ENCODE measurements at regions not wholly inside any gene's neighbourhood (a gene's known extent, or its start where the extent isn't known, plus 50 kb on each side); places are given as distances from the start of the nearest gene placed in this dataset.

DNA sequence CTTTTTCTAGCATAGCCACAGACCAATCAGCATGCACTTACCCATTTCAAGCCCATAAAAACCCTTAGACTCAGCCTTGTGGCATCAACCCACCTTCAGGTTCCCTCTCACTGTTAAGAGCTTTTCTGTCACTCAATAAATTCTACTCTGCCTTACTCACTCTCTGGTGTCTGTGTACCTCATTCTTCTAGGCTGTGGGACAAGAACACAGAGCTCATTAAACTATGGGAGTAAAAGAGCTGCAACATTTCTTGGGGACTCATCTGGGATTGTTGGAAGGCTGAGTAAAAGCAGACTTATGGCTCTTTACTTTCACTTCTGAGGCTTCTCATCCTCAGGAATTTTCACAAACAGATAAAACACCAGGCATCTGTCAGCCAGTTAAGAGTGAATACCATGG lies 879.3 kb downstream of the ROBO2 start:
- Histone ChIP-seq H3K9ac (ENCODE audit: low read depth, low read length) (no peak overlapping the region), H3K4me1 (ENCODE audit: insufficient read depth, low read length) (no peaks in the 10 kb centered on the region; the same call in 1 of the 2 replicates), H3K9me3 (ENCODE audit: insufficient read depth, low read depth, low read length) (peaks cover 34% of the 10 kb centered on the region), H3K27me3 (ENCODE audit: insufficient read depth, low read length) (no peaks in the 10 kb centered on the region), H3K27ac (ENCODE audit: low read length) (no peak overlapping the region), H3K4me3 (ENCODE audit: low read length) (no peak overlapping the region), H3K36me3 (ENCODE audit: insufficient read depth, low read depth, low read length) (0 out of 2 replicates have a peak, but pooled peaks cover 5% of the 10 kb centered on the region)

DNA sequence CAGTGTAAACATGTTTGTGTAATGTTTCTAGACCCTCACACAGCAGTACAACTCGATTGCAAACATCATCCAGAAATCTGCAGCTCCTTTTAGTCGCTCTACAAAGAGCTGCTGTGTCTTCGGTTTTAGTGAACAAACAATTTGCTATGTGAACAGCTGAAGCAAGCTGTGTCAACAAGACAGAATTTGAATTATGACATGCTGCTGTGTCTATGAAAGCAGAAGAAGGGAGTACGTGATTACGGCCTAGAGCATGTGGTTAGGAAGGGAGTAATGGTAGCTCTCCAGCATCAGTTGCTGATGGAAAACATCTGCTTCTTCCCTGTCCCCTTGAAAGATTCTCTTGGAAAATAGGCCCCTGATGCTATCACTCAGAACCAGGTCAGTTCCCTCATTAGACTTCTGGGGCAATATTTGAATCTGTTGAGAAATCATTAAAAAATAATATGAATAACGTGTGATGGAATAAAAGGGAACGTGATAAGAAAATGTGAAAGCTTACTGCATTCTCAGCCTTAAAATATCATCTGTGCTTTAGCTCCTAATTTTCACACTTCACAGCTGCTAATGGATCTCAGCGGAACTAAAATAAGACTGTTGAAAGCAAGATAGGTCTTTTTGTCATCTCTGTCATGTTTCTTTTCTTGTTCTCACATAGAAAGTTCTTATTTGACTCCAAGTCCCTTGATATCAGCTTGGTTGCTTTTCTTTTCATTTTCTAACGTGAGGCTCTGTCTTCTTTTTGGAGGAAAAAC lies 891.5 kb downstream of the ROBO2 start:
- Histone ChIP-seq H3K36me3 (ENCODE audit: insufficient read depth, low read depth, low read length) (no peaks in the 10 kb centered on the region), H3K4me1 (ENCODE audit: insufficient read depth, low read length) (no peaks in the 10 kb centered on the region)

DNA sequence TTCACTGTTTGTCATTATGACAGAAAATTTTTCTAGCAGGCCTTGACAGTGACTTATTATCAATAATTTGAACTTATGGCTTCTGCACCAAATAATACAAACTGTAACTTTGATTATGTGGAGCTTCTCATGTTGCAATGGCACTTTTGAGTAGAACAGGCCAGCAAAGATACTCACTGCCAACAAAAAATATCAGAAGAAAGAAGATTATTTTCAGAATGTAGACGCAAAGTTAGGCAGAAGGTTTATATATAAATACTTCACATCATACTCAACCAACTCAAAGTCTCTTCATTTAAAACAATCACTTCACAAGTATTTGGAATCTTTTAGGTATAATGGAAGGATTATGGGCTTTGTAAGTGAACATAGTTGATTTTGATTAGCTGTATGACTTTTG lies 893.0 kb downstream of the ROBO2 start:
- Histone ChIP-seq H3K27ac (ENCODE audit: low read length) (no peak overlapping the region), H3K4me1 (ENCODE audit: insufficient read depth, low read length) (no peaks in the 10 kb centered on the region), H3K36me3 (ENCODE audit: insufficient read depth, low read depth, low read length) (no peaks in the 10 kb centered on the region), H3K4me3 (ENCODE audit: low read length) (no peak overlapping the region), H3K9me3 (ENCODE audit: insufficient read depth, low read depth, low read length) (no peaks in the 10 kb centered on the region), H3K9ac (ENCODE audit: low read depth, low read length) (no peak overlapping the region), H3K27me3 (ENCODE audit: insufficient read depth, low read length) (no peaks in the 10 kb centered on the region)

More for the DNA sequence above, 891.5 kb downstream of the ROBO2 start:
- Histone ChIP-seq H3K4me3 (ENCODE audit: low read length) (no peak overlapping the region), H3K27ac (ENCODE audit: low read length) (no peak overlapping the region), H3K9ac (ENCODE audit: low read depth, low read length) (no peak overlapping the region), H3K9me3 (ENCODE audit: insufficient read depth, low read depth, low read length) (no peaks in the 10 kb centered on the region), H3K27me3 (ENCODE audit: insufficient read depth, low read length) (no peaks in the 10 kb centered on the region)

DNA sequence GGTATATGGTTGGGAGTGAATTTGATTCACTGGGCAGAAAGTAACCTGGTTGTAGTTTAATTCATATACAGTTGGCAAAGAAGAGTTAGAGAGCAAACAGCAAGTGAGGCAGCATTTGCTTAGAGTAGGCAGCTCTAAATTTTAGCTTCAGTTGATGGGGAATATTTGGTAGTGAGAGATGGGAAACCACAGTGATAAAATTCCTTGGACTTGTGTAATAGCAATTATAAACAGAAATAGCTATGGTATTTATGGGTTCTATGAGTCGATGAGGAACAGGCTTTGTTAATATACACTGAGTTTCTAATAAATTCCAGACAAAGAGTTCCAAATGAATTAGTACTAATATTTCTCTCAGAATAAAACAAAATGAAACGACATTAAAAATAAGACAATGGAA lies 894.0 kb downstream of the ROBO2 start:
- Histone ChIP-seq H3K27ac (ENCODE audit: low read length) (no peak overlapping the region), H3K36me3 (ENCODE audit: insufficient read depth, low read depth, low read length) (no peaks in the 10 kb centered on the region), H3K9me3 (ENCODE audit: insufficient read depth, low read depth, low read length) (no peaks in the 10 kb centered on the region), H3K4me3 (ENCODE audit: low read length) (no peak overlapping the region), H3K27me3 (ENCODE audit: insufficient read depth, low read length) (no peaks in the 10 kb centered on the region), H3K4me1 (ENCODE audit: insufficient read depth, low read length) (no peaks in the 10 kb centered on the region), H3K9ac (ENCODE audit: low read depth, low read length) (no peak overlapping the region)

DNA sequence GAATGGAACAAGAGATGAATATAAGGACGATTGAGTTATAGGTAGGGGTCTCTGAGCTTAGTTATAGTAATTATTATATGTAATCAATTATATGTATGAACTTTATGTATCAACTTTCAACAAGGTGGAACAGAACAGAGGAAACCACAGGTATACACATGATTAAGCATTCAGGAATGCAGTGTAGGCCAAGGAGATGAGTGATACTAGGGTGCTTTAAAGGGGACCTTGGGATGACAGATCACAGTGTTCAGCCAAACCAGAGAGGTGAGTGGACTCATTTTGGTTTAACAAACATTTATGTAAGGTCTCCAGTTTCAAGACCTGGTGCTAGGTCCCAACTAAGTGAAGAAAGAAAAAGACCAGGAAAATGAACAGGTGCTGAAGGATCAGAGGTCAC lies 895.5 kb downstream of the ROBO2 start:
- no peak overlapping the region for H3K27ac ChIP-seq (ENCODE audit: low read length)
- no peaks in the 10 kb centered on the region for H3K27me3 ChIP-seq (ENCODE audit: insufficient read depth, low read length)
- H3K9ac ChIP-seq (ENCODE audit: low read depth, low read length), result no peak overlapping the region
- H3K4me1 ChIP-seq (ENCODE audit: insufficient read depth, low read length), result no peaks in the 10 kb centered on the region
- no peak overlapping the region for H3K4me3 ChIP-seq (ENCODE audit: low read length)
- no peaks in the 10 kb centered on the region for H3K9me3 ChIP-seq (ENCODE audit: insufficient read depth, low read depth, low read length)
- H3K36me3 ChIP-seq (ENCODE audit: insufficient read depth, low read depth, low read length), result no peaks in the 10 kb centered on the region

DNA sequence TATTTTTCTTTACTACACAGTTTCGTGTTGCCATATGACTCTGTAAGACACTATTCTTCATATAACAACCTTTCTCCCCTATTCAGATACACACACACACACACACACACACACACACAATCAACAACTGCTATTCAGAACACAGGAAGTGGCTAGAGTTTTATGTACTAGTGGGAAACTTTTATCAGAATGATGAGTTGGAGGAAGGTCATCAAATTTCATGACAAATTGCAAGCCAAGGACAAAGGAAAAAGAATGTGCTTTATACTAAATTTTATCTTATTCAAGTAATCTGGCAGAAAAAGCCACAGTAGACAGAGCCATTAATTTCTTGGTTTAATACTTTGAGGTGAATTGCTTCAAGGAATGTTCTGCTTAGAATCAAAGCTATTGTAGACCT lies 899.8 kb downstream of the ROBO2 start:
- no peak overlapping the region for H3K9ac ChIP-seq (ENCODE audit: low read depth, low read length)
- H3K27ac ChIP-seq (ENCODE audit: low read length), result no peak overlapping the region
- no peak overlapping the region for H3K4me3 ChIP-seq (ENCODE audit: low read length)
- no peaks in the 10 kb centered on the region for H3K36me3 ChIP-seq (ENCODE audit: insufficient read depth, low read depth, low read length)
- H3K27me3 ChIP-seq (ENCODE audit: insufficient read depth, low read length), result no peaks in the 10 kb centered on the region
- no peaks in the 10 kb centered on the region for H3K4me1 ChIP-seq (ENCODE audit: insufficient read depth, low read length)
- no peaks in the 10 kb centered on the region for H3K9me3 ChIP-seq (ENCODE audit: insufficient read depth, low read depth, low read length)

DNA sequence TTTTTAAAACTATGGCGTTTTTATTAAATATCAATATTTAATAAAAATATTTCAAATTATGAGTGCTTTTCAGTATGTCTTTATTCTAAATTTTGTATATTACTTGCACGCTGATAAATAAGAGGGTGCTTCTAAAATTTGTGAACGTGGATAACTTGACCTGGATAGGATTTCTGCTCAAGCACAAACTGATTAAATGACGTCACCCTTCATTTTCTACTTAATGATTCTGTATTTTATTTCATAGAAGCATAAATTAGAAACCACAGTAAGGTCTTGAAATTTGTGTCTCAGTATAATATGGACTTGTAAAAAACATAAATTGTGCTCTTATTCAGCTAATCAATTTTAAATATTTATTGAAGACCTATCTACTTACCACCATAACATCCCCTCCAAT lies 903.7 kb downstream of the ROBO2 start:
- H3K4me1 ChIP-seq (ENCODE audit: insufficient read depth, low read length), result no peaks in the 10 kb centered on the region
- H3K36me3 ChIP-seq (ENCODE audit: insufficient read depth, low read depth, low read length), result no peaks in the 10 kb centered on the region
- H3K4me3 ChIP-seq (ENCODE audit: low read length), result no peak overlapping the region
- no peak overlapping the region for H3K27ac ChIP-seq (ENCODE audit: low read length)
- H3K9me3 ChIP-seq (ENCODE audit: insufficient read depth, low read depth, low read length), result no peaks in the 10 kb centered on the region
- no peak overlapping the region for H3K9ac ChIP-seq (ENCODE audit: low read depth, low read length)
- no peaks in the 10 kb centered on the region for H3K27me3 ChIP-seq (ENCODE audit: insufficient read depth, low read length)

DNA sequence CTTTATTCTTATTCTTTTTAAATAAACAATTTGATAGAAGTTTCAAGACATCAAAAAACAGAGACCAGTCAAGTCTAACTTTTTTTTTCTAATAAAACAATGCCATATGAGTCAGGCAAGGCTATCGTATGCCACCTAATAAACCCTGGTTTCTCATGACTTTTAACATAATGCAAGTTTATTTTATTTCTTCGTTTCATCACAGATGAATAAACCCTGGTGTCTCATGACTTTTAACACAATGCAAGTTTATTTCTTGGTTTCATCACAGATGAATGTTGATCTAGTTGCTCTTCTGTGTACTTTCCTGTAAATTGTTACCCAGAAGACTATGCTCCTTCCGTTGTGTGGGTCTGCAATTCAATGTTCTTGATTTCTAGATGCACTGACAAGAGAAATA lies 905.4 kb downstream of the ROBO2 start:
- Histone ChIP-seq H3K4me3 (ENCODE audit: low read length) (no peak overlapping the region), H3K9me3 (ENCODE audit: insufficient read depth, low read depth, low read length) (no peaks in the 10 kb centered on the region), H3K27ac (ENCODE audit: low read length) (no peak overlapping the region), H3K27me3 (ENCODE audit: insufficient read depth, low read length) (no peaks in the 10 kb centered on the region), H3K36me3 (ENCODE audit: insufficient read depth, low read depth, low read length) (no peaks in the 10 kb centered on the region), H3K9ac (ENCODE audit: low read depth, low read length) (no peak overlapping the region), H3K4me1 (ENCODE audit: insufficient read depth, low read length) (no peaks in the 10 kb centered on the region)

DNA sequence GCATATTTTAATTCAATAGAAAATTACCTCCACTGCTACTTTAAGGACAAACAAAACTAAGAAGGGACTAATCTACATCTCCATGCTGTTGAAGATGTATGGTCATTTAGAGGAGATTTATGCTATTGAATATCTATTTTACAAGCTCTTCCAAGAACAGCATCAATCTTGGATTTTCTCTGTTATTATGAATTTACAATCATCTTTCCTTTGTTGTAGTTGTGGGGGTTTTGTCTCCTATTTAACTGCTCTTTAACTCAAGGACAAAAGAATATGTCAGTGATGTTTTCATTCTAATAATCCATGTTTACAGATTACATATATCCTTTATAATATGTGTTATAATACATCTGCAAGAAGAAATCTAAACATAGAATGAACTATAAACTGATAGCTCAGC lies 907.8 kb downstream of the ROBO2 start:
- Histone ChIP-seq H3K27me3 (ENCODE audit: insufficient read depth, low read length) (no peaks in the 10 kb centered on the region), H3K27ac (ENCODE audit: low read length) (no peak overlapping the region), H3K9me3 (ENCODE audit: insufficient read depth, low read depth, low read length) (peaks cover 5% of the 10 kb centered on the region; the same call in 1 of the 2 replicates), H3K9ac (ENCODE audit: low read depth, low read length) (no peak overlapping the region), H3K4me1 (ENCODE audit: insufficient read depth, low read length) (no peaks in the 10 kb centered on the region), H3K4me3 (ENCODE audit: low read length) (no peak overlapping the region), H3K36me3 (ENCODE audit: insufficient read depth, low read depth, low read length) (no peaks in the 10 kb centered on the region)

DNA sequence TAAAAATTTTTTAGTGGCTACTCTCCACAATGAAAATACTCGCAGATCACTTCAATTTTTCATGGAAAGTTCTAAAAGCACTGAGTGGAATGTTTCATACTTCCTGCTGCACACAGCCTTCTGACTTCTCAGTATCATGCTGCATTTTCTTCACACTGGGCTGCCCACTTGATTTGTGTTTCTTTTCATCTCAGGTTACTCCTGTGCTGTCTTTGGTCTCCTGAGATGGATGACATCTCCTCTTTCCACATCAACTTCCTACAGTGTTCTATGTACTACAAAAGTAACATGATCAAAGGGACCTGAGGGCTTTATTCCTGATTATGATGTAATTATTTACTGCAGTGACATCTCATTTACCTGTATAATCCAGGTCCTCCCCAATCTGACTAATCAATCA lies 927.7 kb downstream of the ROBO2 start:
- no peaks in the 10 kb centered on the region for H3K9me3 ChIP-seq (ENCODE audit: insufficient read depth, low read depth, low read length)
- H3K4me1 ChIP-seq (ENCODE audit: insufficient read depth, low read length), result no peaks in the 10 kb centered on the region
- H3K4me3 ChIP-seq (ENCODE audit: low read length), result no peak overlapping the region
- no peak overlapping the region for H3K9ac ChIP-seq (ENCODE audit: low read depth, low read length)
- no peaks in the 10 kb centered on the region for H3K36me3 ChIP-seq (ENCODE audit: insufficient read depth, low read depth, low read length)
- H3K27me3 ChIP-seq (ENCODE audit: insufficient read depth, low read length), result no peaks in the 10 kb centered on the region
- no peak overlapping the region for H3K27ac ChIP-seq (ENCODE audit: low read length)

DNA sequence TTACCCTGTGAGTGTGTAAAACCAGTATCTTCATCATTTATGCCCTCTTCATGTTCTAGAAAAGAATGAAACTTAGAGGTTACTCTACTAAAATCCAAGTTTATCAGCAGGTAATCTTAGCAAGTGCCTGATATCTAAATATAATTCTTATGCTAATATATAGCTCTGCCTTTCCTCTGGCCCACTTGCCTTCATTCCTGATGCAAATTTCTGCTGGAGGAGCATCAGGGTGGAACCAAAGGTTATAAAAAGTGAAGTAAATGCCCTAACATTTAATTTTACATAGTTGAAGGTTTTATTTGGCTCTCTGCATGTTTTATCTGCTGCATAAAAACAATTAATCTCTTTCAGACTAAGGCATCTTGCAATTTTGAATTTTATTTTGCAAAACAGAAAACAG lies 936.2 kb downstream of the ROBO2 start:
- H3K4me1 ChIP-seq (ENCODE audit: insufficient read depth, low read length), result peaks cover 6% of the 10 kb centered on the region; the same call in 1 of the 2 replicates
- H3K4me3 ChIP-seq (ENCODE audit: low read length), result no peak overlapping the region
- H3K27ac ChIP-seq (ENCODE audit: low read length), result no peak overlapping the region
- no peak overlapping the region for H3K9ac ChIP-seq (ENCODE audit: low read depth, low read length)
- H3K9me3 ChIP-seq (ENCODE audit: insufficient read depth, low read depth, low read length), result no peaks in the 10 kb centered on the region
- H3K27me3 ChIP-seq (ENCODE audit: insufficient read depth, low read length), result no peaks in the 10 kb centered on the region
- H3K36me3 ChIP-seq (ENCODE audit: insufficient read depth, low read depth, low read length), result no peaks in the 10 kb centered on the region

DNA sequence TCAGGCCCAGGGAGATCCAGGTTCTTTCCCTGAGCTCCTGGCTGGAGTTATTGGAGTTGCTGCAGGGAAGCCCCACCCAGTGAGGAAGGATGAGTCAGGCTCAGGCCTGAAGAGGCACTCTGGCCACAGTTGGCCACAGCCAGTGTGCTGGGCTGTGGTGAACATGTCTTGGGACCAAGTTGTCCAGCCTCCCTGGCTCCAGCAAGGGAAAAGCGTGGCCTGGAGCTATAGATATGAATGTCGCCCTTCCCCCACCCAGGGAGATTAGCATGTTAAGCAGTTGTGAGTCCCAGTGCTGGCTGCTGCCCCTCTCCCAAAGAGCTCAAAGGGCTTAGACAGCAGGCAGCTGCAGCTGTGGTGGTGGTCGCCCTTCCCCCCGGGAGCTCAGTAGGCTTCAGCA lies 963.2 kb downstream of the ROBO2 start:
- Histone ChIP-seq H3K36me3 (ENCODE audit: insufficient read depth, low read depth, low read length) (no peaks in the 10 kb centered on the region), H3K9me3 (ENCODE audit: insufficient read depth, low read depth, low read length) (peaks cover 4% of the 10 kb centered on the region), H3K9ac (ENCODE audit: low read depth, low read length) (no peak overlapping the region), H3K4me3 (ENCODE audit: low read length) (no peak overlapping the region), H3K27me3 (ENCODE audit: insufficient read depth, low read length) (no peaks in the 10 kb centered on the region), H3K4me1 (ENCODE audit: insufficient read depth, low read length) (no peaks in the 10 kb centered on the region), H3K27ac (ENCODE audit: low read length) (no peak overlapping the region)

Data from iPS-20b (cell line).